ENCODE measurements at regions not wholly inside any gene's neighbourhood (a gene's known extent, or its start where the extent isn't known, plus 50 kb on each side); places are given as distances from the start of the nearest gene placed in this dataset.

DNA sequence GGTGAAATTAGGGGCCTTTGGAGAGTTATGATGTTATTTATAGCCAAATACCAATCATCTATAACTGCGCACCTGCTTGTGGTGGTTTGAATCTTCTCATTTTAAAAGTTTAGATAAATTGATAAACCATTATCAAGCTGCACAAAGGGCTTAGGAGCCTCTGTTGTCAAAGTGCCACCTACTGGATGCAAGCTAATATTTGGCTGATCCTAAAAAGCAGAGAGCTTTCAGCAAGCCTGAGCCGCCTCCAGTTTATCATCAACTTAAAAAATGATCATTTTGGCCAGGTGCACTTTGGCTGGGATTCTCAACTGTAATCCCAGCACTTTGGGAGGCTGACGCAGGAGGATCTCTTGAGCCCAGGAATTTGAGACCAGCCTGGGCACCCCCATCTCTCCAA lies 58.5 kb upstream of the ATXN1 start:
- DNase-seq (ENCODE audit: low read depth, low spot score), result peak; percentile 12
- no peak overlapping the region for H3K4me3 ChIP-seq (ENCODE audit: low read length)

DNA sequence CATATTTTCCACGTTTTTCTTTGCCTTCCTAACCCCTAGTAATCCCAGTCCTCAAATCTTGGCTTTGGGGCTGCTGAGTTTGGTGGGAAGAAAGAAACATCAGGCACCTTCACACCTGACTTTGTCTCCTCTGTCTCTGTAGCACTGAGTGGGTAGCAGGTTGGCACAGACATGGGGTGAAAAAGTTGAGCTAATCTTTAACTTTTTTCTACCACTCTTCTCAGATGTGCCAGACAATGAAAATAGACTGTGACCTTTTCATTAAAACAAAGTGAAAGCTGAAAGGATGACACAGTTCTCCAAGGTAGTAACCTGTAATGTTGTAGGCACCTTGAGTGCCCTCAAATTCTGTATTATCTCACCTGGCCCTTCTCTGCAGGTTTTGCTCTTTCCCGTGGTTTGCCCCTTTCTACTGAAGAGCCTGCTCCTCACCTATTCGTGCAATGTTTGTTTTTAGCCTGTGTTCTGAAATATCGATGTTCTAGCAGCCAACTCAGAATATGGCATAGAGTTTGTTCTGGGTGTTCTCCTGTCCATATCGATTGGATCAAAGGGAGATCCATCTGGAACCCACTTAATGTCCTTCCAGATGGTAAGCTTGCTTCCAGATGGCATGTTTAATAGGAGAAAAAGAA lies 57.8 kb upstream of the ATXN1 start:
- no peak for DNase-seq (ENCODE audit: low read depth, low spot score)
- H3K4me3 ChIP-seq (ENCODE audit: low read length), result no peak overlapping the region

DNA sequence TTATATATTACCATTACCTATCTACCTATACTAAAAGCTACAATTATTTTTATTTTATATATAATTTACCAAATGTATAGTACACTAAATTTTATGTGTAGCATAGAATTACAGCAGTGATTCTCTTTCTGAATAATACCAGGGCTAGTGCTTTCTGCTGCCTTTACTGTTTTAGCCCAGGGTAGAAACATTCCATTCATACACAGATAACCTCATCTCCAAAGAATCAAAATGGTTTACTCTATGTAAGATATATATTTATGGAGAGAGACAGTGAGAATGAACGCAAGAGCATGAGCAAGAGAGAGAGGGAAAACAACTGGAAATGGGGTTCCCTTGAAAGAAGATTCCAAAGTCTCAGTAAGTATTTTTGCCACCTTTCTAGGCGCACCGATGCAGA lies 56.3 kb upstream of the ATXN1 start:
- no peak for DNase-seq (ENCODE audit: low read depth, low spot score)
- H3K4me3 ChIP-seq (ENCODE audit: low read length), result no peak overlapping the region

DNA sequence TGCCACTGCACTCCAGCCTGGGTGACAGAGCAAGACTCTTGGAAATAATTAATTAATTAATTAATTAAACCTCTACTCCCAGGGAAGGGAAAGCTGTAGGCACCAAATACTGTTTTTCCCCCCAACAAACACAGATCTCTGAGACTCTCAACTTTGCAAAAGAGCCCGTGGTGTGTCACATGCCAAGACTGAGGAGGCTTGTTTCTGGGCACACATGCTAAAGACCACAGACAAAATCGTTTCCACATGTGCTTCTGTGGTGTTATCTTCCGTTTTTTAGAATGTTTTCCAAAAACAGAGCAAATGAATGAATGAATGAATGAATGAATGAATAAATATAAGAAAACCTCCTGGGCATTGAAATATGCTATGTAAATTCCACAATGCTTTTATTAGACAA lies 55.6 kb upstream of the ATXN1 start:
- DNase-seq (ENCODE audit: low read depth, low spot score), result no peak
- H3K4me3 ChIP-seq (ENCODE audit: low read length), result no peak overlapping the region

DNA sequence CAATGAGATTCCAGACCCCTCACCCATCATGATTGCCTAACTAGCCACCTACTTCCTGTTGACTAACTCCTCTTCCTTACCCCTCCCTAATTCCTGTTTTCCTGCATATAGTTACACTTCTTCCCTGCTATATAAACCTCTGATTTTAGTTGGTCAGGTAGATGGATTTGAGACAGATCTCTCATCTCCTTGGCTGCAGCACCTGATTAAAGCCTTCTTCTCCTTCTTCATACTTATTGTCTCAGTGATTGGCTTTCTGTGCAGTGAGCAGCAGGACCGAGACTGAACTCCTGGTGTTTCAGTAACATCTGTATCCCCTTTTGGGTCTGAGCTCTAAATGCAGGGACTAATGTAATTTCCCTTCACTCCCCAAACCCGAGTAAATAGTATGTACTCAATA lies 51.7 kb upstream of the ATXN1 start:
- no peak for DNase-seq (ENCODE audit: low read depth, low spot score)

DNA sequence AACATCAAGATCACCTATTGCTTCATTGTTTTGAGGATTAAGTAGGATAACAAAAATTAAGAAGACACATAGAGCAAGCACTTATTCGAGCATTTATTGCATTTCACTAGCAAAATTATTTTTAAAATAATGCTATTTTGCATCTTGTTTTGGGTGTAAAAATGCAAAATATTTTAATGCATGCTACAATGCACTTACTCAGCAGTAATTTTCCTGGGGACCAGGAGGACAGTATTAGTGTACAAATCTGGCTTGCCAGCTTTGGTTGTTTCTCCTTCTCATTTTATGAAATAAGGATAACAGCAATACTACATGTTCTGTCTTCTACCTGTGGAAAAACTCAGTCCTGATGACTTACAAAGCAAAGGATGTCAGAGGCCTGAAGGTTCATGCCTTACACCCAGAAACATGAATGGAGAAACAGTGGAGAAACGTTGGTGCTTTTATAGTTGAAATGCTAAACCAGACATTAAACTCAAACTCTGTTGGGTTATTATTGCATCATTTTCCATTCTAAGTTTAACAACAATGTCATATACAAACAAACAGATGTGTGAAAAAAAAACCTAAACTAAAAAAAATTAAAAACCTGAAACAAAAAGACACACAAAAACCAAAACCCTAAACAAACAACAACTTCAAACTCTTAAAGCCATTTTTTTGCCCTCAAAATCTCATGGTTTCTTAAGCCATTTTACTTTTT lies 50.2 kb upstream of the ATXN1 start:
- no peak overlapping the region for H3K4me3 ChIP-seq (ENCODE audit: low read length)
- no peak for DNase-seq (ENCODE audit: low read depth, low spot score)

More for the DNA sequence above, 51.7 kb upstream of the ATXN1 start:
- H3K4me3 ChIP-seq (ENCODE audit: low read length), result no peak overlapping the region
